ENCODE measurements at regions not wholly inside any gene's neighbourhood (a gene's known extent, or its start where the extent isn't known, plus 50 kb on each side); places are given as distances from the start of the nearest gene placed in this dataset.

DNA sequence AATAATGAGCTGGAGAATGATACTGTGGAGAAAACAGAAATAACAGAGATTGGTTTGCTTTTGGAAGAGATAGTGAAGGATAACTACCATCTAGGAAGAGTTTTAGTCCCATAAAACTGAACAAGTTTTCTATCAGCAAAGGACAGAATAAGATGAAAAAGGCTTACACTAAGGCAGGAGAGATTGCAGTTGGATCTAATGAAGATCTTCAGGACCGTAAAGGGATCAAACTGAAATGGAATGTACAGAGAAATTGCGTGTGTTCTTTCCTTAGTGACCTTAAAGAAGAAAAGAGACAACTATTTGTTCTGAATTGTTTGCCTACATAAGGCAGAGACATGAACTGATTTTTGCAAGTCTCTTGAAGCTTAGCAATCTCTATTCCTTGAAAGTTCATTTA is 191.7 kb upstream of the MTPN start:
- intact Hi-C loops (cut with micrococcal nuclease; ENCODE audit: unreplicated experiment) = no loop called here
- H2AFZ ChIP-seq = no peak overlapping the region
- no peaks in the 10 kb centered on the region for H4K20me1 ChIP-seq (ENCODE audit: insufficient read depth)
- BruUV-seq (replicated peaks) = no TSS peak
- no peaks in the 10 kb centered on the region for H3K79me2 ChIP-seq (ENCODE audit: low read depth)
- TF ChIP-seq, protein P1, sequence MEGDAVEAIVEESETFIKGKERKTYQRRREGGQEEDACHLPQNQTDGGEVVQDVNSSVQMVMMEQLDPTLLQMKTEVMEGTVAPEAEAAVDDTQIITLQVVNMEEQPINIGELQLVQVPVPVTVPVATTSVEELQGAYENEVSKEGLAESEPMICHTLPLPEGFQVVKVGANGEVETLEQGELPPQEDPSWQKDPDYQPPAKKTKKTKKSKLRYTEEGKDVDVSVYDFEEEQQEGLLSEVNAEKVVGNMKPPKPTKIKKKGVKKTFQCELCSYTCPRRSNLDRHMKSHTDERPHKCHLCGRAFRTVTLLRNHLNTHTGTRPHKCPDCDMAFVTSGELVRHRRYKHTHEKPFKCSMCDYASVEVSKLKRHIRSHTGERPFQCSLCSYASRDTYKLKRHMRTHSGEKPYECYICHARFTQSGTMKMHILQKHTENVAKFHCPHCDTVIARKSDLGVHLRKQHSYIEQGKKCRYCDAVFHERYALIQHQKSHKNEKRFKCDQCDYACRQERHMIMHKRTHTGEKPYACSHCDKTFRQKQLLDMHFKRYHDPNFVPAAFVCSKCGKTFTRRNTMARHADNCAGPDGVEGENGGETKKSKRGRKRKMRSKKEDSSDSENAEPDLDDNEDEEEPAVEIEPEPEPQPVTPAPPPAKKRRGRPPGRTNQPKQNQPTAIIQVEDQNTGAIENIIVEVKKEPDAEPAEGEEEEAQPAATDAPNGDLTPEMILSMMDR (conservative IDR thresholded peaks at IDR 0.05) = no peak
- H3K4me2 ChIP-seq = no peak overlapping the region
- ChIA-PET CTCF (no interaction called here), POLR2A (ENCODE audit: unreplicated experiment) (interaction anchor here (0.7 kb wide), 1 partner anchor 89 kb away, joined by 4 read pairs; no protein-coding TSS in a partner anchor)
- H3K4me3 ChIP-seq = no peak overlapping the region
- no peak overlapping the region for H3K27ac ChIP-seq
- no peaks in the 10 kb centered on the region for H3K9me2 ChIP-seq (ENCODE audit: insufficient read depth)
- no peaks in the 10 kb centered on the region for H3K4me1 ChIP-seq (replicated peaks; ENCODE audit: insufficient read depth)
- no peaks in the 10 kb centered on the region for H3K27me3 ChIP-seq (ENCODE audit: insufficient read depth, low read depth)
- H3K36me3 ChIP-seq (ENCODE audit: low read depth) = no peaks in the 10 kb centered on the region
- DNase-seq = no peak
- no peaks in the 10 kb centered on the region for H3K9me3 ChIP-seq (ENCODE audit: insufficient read depth, low read depth)
- H3F3A ChIP-seq (ENCODE audit: insufficient read depth, low read depth) = no peaks in the 10 kb centered on the region

DNA sequence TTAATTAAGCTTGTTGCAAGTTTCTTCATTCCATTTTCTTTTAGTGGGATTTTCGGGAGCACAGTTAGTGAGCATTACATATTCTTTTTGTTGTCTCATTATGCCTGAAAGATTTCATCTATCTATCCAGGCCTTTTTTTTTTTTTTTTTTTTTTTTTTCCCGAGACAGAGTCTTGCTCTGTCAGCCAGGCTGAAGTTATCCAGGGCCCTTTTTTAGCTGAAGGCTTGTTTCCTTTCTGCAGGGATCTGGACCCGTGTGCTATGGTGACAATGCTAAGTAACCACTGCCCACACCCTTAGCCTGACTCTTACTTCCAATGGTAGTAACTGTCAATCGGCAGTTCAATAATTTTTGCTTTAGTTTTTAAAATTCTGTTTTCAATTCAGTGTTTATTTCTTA is 190.8 kb upstream of the MTPN start:
- CTCF ChIA-PET = no interaction called here

DNA sequence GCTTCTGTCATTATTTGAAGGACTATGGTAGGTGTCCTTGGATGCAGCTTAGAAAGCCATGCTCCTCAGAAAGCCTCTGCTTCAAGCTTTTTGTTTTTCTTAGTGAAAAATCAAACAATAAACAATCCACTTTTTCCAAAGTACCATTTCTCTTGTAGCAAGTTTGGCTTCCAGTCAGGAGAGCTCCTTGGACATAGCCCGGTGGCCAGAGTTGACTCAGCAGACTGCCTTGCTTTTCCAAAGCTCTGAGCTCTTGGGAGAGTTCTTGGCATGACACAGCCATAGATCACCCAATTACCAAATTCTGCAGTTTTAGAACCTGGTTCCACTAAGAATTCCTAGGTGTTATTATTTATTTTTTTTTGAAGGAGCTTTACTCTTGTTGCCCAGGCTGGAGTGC is 189.4 kb upstream of the MTPN start:
- DNase-seq = no peak
- intact Hi-C loops (cut with micrococcal nuclease; ENCODE audit: unreplicated experiment) = no loop called here
- no peaks in the 10 kb centered on the region for H4K20me1 ChIP-seq (ENCODE audit: insufficient read depth)
- TF ChIP-seq, protein P1 (conservative IDR thresholded peaks at IDR 0.05) = no peak
- TF ChIP-seq EZH2 (IDR thresholded peaks at IDR 0.05; ENCODE audit: low read depth) = no peak
- ChIA-PET POLR2A (ENCODE audit: unreplicated experiment) (no interaction called here), CTCF (no interaction called here)
- H3K79me2 ChIP-seq (ENCODE audit: low read depth) = no peaks in the 10 kb centered on the region
- H3K27me3 ChIP-seq (ENCODE audit: insufficient read depth, low read depth) = no peaks in the 10 kb centered on the region
- H3K9me3 ChIP-seq (ENCODE audit: insufficient read depth, low read depth) = no peaks in the 10 kb centered on the region
- H3K36me3 ChIP-seq (ENCODE audit: low read depth) = no peaks in the 10 kb centered on the region
- no peak overlapping the region for H3K4me3 ChIP-seq
- no TSS peak for BruUV-seq (replicated peaks)
- H2AFZ ChIP-seq = no peak overlapping the region
- H3F3A ChIP-seq (ENCODE audit: insufficient read depth, low read depth) = no peaks in the 10 kb centered on the region
- H3K4me2 ChIP-seq = no peak overlapping the region
- no peaks in the 10 kb centered on the region for H3K4me1 ChIP-seq (replicated peaks; ENCODE audit: insufficient read depth)
- no peaks in the 10 kb centered on the region for H3K9me2 ChIP-seq (ENCODE audit: insufficient read depth)
- H3K27ac ChIP-seq = no peak overlapping the region

More for the DNA sequence above, 190.8 kb upstream of the MTPN start:
- Histone ChIP-seq H3K4me2 (no peak overlapping the region), H4K20me1 (ENCODE audit: insufficient read depth) (no peaks in the 10 kb centered on the region), H3K27ac (no peak overlapping the region), H3K27me3 (ENCODE audit: insufficient read depth, low read depth) (no peaks in the 10 kb centered on the region), H3K36me3 (ENCODE audit: low read depth) (no peaks in the 10 kb centered on the region), H3K79me2 (ENCODE audit: low read depth) (no peaks in the 10 kb centered on the region), H2AFZ (no peak overlapping the region), H3K9me2 (ENCODE audit: insufficient read depth) (no peaks in the 10 kb centered on the region), H3K4me1 (replicated peaks; ENCODE audit: insufficient read depth) (no peaks in the 10 kb centered on the region), H3K4me3 (no peak overlapping the region), H3K9me3 (ENCODE audit: insufficient read depth, low read depth) (no peaks in the 10 kb centered on the region), H3F3A (ENCODE audit: insufficient read depth, low read depth) (no peaks in the 10 kb centered on the region)
- intact Hi-C loops (cut with micrococcal nuclease; ENCODE audit: unreplicated experiment) = no loop called here
- BruUV-seq (replicated peaks) = no TSS peak
- POLR2A ChIA-PET (ENCODE audit: unreplicated experiment) = interaction anchor here (0.6 kb wide), 1 partner anchor 470 kb away, joined by 3 read pairs; no protein-coding TSS in a partner anchor
- TF ChIP-seq EZH2 (IDR thresholded peaks at IDR 0.05; ENCODE audit: low read depth) = no peak
- TF ChIP-seq, protein P1 (conservative IDR thresholded peaks at IDR 0.05) = no peak
- no peak for DNase-seq

All from PC-9 (cell line).